ENCODE measurements at regions not wholly inside any gene's neighbourhood (a gene's known extent, or its start where the extent isn't known, plus 50 kb on each side); places are given as distances from the start of the nearest gene placed in this dataset.

DNA sequence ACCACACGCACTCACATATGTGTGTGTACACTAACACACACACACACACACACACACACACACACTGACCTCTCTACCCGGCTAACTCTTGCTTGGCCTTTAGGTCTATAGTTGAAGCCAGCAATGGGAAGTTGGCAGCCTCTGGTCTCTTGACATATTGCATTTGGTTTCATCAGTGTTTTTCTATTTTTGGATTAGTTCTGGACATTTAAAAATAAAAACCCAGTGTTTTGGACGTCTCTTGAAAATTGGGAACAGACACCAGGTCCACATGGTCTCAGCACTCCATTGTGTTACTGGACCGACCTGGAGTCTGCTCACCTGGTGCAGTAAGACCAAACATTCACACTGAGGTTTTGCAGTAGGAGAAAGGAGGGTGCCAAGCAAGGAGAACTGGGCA, 50.4 kb upstream of the AFF3 start:
- ATAC-seq, result no peak

DNA sequence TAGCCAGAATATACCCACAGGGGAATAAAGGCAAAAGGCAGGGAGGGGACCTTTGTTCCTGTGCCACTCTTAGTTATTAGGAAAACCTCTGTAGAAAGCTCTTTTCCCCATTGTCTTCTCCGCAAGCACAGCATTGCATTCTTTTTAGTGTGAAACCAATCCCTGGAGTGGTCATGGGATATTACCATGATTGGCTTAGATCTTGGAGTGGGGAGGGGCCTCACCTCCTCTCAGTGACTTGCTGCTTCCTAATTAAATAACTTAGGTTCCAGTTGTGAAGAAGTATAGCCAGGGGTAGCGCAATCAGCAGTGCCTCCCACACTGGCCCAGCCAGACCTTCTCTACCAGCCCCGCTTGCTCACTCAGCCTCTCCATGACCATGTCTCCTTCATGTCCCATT, 49.9 kb upstream of the AFF3 start:
- DNase-seq, result no peak
- intact Hi-C loops (cut with micrococcal nuclease), result no loop called here
- H3K4me1 Mint-ChIP-seq, result no peaks in the 10 kb centered on the region
- Histone ChIP-seq H3K27me3 (ENCODE audit: control insufficient read depth, insufficient read depth, low read length) (no peaks in the 10 kb centered on the region), H3K9me3 (ENCODE audit: control insufficient read depth, insufficient read depth, low read length) (no peaks in the 10 kb centered on the region), H3K4me3 (ENCODE audit: low read length) (no peak overlapping the region), H3K4me1 (ENCODE audit: control insufficient read depth, insufficient read depth, low read length) (no peaks in the 10 kb centered on the region), H3K36me3 (ENCODE audit: control insufficient read depth, insufficient read depth, low read length) (no peaks in the 10 kb centered on the region), H3K27ac (ENCODE audit: low read length) (no peak overlapping the region)
- no peaks in the 10 kb centered on the region for H3K36me3 Mint-ChIP-seq
- no peak for ATAC-seq
- H3K4me3 Mint-ChIP-seq, result no peak overlapping the region
- H3K9me3 Mint-ChIP-seq, result no peaks in the 10 kb centered on the region
- TF ChIP-seq, protein P1, sequence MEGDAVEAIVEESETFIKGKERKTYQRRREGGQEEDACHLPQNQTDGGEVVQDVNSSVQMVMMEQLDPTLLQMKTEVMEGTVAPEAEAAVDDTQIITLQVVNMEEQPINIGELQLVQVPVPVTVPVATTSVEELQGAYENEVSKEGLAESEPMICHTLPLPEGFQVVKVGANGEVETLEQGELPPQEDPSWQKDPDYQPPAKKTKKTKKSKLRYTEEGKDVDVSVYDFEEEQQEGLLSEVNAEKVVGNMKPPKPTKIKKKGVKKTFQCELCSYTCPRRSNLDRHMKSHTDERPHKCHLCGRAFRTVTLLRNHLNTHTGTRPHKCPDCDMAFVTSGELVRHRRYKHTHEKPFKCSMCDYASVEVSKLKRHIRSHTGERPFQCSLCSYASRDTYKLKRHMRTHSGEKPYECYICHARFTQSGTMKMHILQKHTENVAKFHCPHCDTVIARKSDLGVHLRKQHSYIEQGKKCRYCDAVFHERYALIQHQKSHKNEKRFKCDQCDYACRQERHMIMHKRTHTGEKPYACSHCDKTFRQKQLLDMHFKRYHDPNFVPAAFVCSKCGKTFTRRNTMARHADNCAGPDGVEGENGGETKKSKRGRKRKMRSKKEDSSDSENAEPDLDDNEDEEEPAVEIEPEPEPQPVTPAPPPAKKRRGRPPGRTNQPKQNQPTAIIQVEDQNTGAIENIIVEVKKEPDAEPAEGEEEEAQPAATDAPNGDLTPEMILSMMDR (IDR thresholded peaks at IDR 0.05), result no peak
- H3K27me3 Mint-ChIP-seq (ENCODE audit: low read depth in 2 of 2), result peaks cover 0 to 6% of the 10 kb centered on the region in 2 donors
- H3K27ac Mint-ChIP-seq, result no peak overlapping the region
- WGBS (ENCODE audit: insufficient coverage), result 96% methylated on average over 2 of the region's 3 CpGs

More for the DNA sequence above, 50.4 kb upstream of the AFF3 start:
- intact Hi-C loops (cut with micrococcal nuclease), result no loop called here
- H3K9me3 ChIP-seq (ENCODE audit: control insufficient read depth, insufficient read depth, low read length), result no peaks in the 10 kb centered on the region
- H3K4me1 Mint-ChIP-seq, result no peaks in the 10 kb centered on the region
- 83% methylated on average over 4 of the region's 4 CpGs for WGBS (ENCODE audit: insufficient coverage)
- H3K4me1 ChIP-seq (ENCODE audit: control insufficient read depth, insufficient read depth, low read length), result no peaks in the 10 kb centered on the region
- no peak overlapping the region for H3K27ac ChIP-seq (ENCODE audit: low read length)
- no peak overlapping the region for H3K4me3 Mint-ChIP-seq
- no peak overlapping the region for H3K27ac Mint-ChIP-seq
- no peaks in the 10 kb centered on the region for H3K36me3 Mint-ChIP-seq
- no peaks in the 10 kb centered on the region for H3K36me3 ChIP-seq (ENCODE audit: control insufficient read depth, insufficient read depth, low read length)
- H3K4me3 ChIP-seq (ENCODE audit: low read length), result no peak overlapping the region
- H3K9me3 Mint-ChIP-seq, result no peaks in the 10 kb centered on the region
- no peak for DNase-seq
- TF ChIP-seq, protein P1 (IDR thresholded peaks at IDR 0.05), result no peak
- H3K27me3 ChIP-seq (ENCODE audit: control insufficient read depth, insufficient read depth, low read length), result no peaks in the 10 kb centered on the region
- peaks cover 0 to 6% of the 10 kb centered on the region in 2 donors for H3K27me3 Mint-ChIP-seq (ENCODE audit: low read depth in 2 of 2)
